HUES64 (cell line): ENCODE measurements at regions not wholly inside any gene's neighbourhood (a gene's known extent, or its start where the extent isn't known, plus 50 kb on each side); places are given as distances from the start of the nearest gene placed in this dataset.

Source experiments
- H3K27ac ChIP-seq: 2 replicates; pipeline ENCODE4 v1.7.0; 2013; ENCODE audit warnings: low read depth, low read length, inconsistent platforms
- H3K27me3 ChIP-seq: 2 replicates; pipeline ENCODE4 v1.6.1; 2013; ENCODE audit warnings: mild to moderate bottlenecking, low read length; ENCODE audit not compliant: insufficient read depth
- H3K36me3 ChIP-seq: 2 replicates; pipeline ENCODE4 v1.6.1; 2013; ENCODE audit warnings: mild to moderate bottlenecking, low read length; ENCODE audit not compliant: insufficient read depth
- H3K4me1 ChIP-seq: 2 replicates; pipeline ENCODE4 v1.6.1; 2013; ENCODE audit warnings: mild to moderate bottlenecking, low read length, moderate library complexity; ENCODE audit not compliant: insufficient read depth
- H3K4me3 ChIP-seq: 2 replicates; pipeline ENCODE4 v1.5.1; 2013; ENCODE audit warnings: mild to moderate bottlenecking, low read length, moderate library complexity
- H3K9ac ChIP-seq: 2 replicates; pipeline ENCODE4 v1.6.1; 2013; ENCODE audit warnings: mild to moderate bottlenecking, low read depth, low read length
- H3K9me3 ChIP-seq: 2 replicates; pipeline ENCODE4 v1.6.1; 2013; ENCODE audit warnings: low read depth, low read length; ENCODE audit not compliant: insufficient read depth
- WGBS: fragments of 150-250, 120-280 bp; methylation state at CpG from one replicate; pipeline ENCODE4 v1.1.7; 2013; ENCODE audit warnings: missing lambda C conversion rate; 5-methylcytosine and 5-hydroxymethylcytosine counted together

DNA sequence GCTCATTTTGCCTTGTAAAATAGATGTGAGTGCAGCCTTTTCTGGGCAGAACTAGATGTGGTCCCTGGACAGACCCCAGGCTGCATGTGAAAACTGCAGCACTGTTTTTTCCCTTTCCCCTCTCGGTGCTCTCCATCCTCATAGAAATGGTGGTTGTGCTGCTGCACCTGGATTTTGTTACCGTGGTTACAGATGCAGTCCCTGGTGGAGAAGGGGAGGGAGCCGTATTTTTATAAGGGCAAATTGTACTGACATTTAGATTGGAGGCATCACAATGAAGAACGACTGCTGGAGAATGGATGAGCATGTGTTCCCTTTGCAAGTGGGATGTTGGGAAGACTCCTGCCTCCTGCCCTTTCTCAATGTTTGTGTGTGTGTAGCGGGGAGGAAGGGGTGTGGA lies 469.9 kb downstream of the CCSER2 start:
- Histone ChIP-seq H3K9me3 (no peaks in the 10 kb centered on the region), H3K27me3 (no peaks in the 10 kb centered on the region), H3K36me3 (no peaks in the 10 kb centered on the region), H3K27ac (no peak overlapping the region), H3K4me3 (no peak overlapping the region), H3K9ac (no peak overlapping the region), H3K4me1 (no peaks in the 10 kb centered on the region)
- WGBS, result 87% methylated on average over 4 of the region's 5 CpGs

GRCh38 chr10:84801156-84801555 lies 472.8 kb downstream of the CCSER2 start:
- Histone ChIP-seq H3K36me3 (no peaks in the 10 kb centered on the region), H3K9ac (no peak overlapping the region), H3K9me3 (no peaks in the 10 kb centered on the region), H3K27ac (no peak overlapping the region), H3K27me3 (no peaks in the 10 kb centered on the region), H3K4me1 (no peaks in the 10 kb centered on the region), H3K4me3 (no peak overlapping the region)
- 40% methylated on average over 2 of the region's 2 CpGs for WGBS

GRCh38 chr10:84801916-84802315 lies 473.5 kb downstream of the CCSER2 start:
- Histone ChIP-seq H3K36me3 (no peaks in the 10 kb centered on the region), H3K9me3 (no peaks in the 10 kb centered on the region), H3K27ac (no peak overlapping the region), H3K4me1 (no peaks in the 10 kb centered on the region), H3K27me3 (no peaks in the 10 kb centered on the region), H3K9ac (no peak overlapping the region), H3K4me3 (no peak overlapping the region)
- 78% methylated on average over 3 of the region's 3 CpGs for WGBS

- H3K36me3 ChIP-seq, result no peaks in the 10 kb centered on the region
- 0 out of 2 replicates have a peak, but pooled peaks cover 3% of the 10 kb centered on the region for H3K4me1 ChIP-seq
- H3K9ac ChIP-seq, result no peak overlapping the region
- no peak overlapping the region for H3K27ac ChIP-seq
- H3K9me3 ChIP-seq, result no peaks in the 10 kb centered on the region; the same call in 1 of the 2 replicates
- 73% methylated on average over 2 of the region's 2 CpGs for WGBS
- no peaks in the 10 kb centered on the region for H3K27me3 ChIP-seq
- no peak overlapping the region for H3K4me3 ChIP-seq
These were observed 476.8 kb downstream of the CCSER2 start for GRCh38 chr10:84805149-84805548.

- Histone ChIP-seq H3K27ac (peak overlapping the region; percentile 31; the same call in 1 of the 2 replicates), H3K4me1 (peaks cover 19% of the 10 kb centered on the region; the same call in 1 of the 2 replicates), H3K36me3 (no peaks in the 10 kb centered on the region), H3K27me3 (no peaks in the 10 kb centered on the region), H3K4me3 (no peak overlapping the region), H3K9me3 (no peaks in the 10 kb centered on the region; the same call in 1 of the 2 replicates), H3K9ac (no peak overlapping the region)
- 68% methylated on average over 5 of the region's 5 CpGs for WGBS
These were observed 482.7 kb downstream of the CCSER2 start for GRCh38 chr10:84811113-84811512.

- H3K27ac ChIP-seq, result no peak overlapping the region
- no peak overlapping the region for H3K9ac ChIP-seq
- WGBS, result 92% methylated on average over 3 of the region's 3 CpGs
- no peaks in the 10 kb centered on the region for H3K27me3 ChIP-seq
- H3K36me3 ChIP-seq, result no peaks in the 10 kb centered on the region
- H3K4me3 ChIP-seq, result no peak overlapping the region
- H3K4me1 ChIP-seq, result no peaks in the 10 kb centered on the region
- no peaks in the 10 kb centered on the region for H3K9me3 ChIP-seq
These were observed 490.6 kb downstream of the CCSER2 start for GRCh38 chr10:84818961-84819360.

DNA sequence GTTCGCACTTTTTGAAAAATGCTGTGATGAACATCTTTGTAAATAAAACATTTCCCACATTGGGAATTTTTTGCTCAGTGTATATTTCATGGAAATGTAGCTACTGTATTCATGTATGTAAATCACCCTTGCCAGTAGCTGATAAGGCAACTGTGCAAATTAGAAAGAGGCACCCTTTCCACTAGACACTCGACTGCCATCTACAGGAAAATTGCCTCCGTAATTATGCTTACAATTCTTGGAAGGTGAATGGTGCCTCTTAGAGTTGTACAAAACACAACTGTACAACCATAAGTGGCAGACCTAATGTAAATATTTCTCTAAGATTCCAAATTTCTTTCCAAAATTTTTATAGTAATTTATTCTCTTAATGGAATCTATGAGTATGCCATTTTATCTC lies 491.7 kb downstream of the CCSER2 start:
- WGBS, result 100% methylated on average over 2 of the region's 3 CpGs

DNA sequence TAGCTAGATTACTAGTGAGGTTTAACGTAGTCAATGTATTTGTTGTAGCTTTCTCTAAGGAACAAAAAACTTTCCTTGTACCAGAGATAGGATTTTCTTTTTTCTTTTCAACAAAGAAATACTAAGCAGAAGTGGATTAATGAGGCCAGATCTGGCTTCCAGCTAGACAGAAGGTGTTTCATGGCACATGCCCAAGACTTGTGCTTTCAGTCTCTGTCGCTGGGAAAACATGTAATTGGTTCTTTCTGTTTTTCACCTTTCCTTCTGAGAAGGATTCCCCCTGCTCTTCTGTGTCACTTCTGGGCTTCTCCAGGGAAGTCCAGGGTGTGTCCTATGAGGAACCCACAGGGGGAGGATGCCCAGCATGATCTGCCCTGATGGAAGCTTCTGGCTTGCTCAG lies 492.2 kb downstream of the CCSER2 start:
- H3K27ac ChIP-seq, result no peak overlapping the region
- H3K9ac ChIP-seq, result no peak overlapping the region
- no peaks in the 10 kb centered on the region for H3K9me3 ChIP-seq
- H3K4me1 ChIP-seq, result no peaks in the 10 kb centered on the region; the same call in 1 of the 2 replicates
- H3K27me3 ChIP-seq, result no peaks in the 10 kb centered on the region
- no peaks in the 10 kb centered on the region for H3K36me3 ChIP-seq
- WGBS, result 96% methylated on average over 1 of the region's 2 CpGs
- no peak overlapping the region for H3K4me3 ChIP-seq

More for the DNA sequence above, 491.7 kb downstream of the CCSER2 start:
- Histone ChIP-seq H3K36me3 (no peaks in the 10 kb centered on the region), H3K9ac (no peak overlapping the region), H3K27me3 (no peaks in the 10 kb centered on the region), H3K4me1 (no peaks in the 10 kb centered on the region), H3K27ac (no peak overlapping the region), H3K9me3 (no peaks in the 10 kb centered on the region), H3K4me3 (no peak overlapping the region)

- H3K9me3 ChIP-seq, result no peaks in the 10 kb centered on the region
- peaks cover 15% of the 10 kb centered on the region; the same call in 1 of the 2 replicates for H3K4me1 ChIP-seq
- H3K27me3 ChIP-seq, result no peaks in the 10 kb centered on the region
- H3K9ac ChIP-seq, result no peak overlapping the region
- no peaks in the 10 kb centered on the region for H3K36me3 ChIP-seq
- WGBS, result 95% methylated on average over 3 of the region's 3 CpGs
- no peak overlapping the region for H3K27ac ChIP-seq
- H3K4me3 ChIP-seq, result no peak overlapping the region
These were observed 494.7 kb downstream of the CCSER2 start for GRCh38 chr10:84822931-84823630.

GRCh38 chr10:84824525-84824924 lies 496.1 kb downstream of the CCSER2 start:
- no peak overlapping the region for H3K9ac ChIP-seq
- no peaks in the 10 kb centered on the region for H3K36me3 ChIP-seq
- peaks cover 15% of the 10 kb centered on the region; the same call in 1 of the 2 replicates for H3K4me1 ChIP-seq
- no peak overlapping the region for H3K27ac ChIP-seq
- no CpG with 5 or more reads among the region's 1 CpG for WGBS
- H3K4me3 ChIP-seq, result no peak overlapping the region
- no peaks in the 10 kb centered on the region for H3K9me3 ChIP-seq
- H3K27me3 ChIP-seq, result no peaks in the 10 kb centered on the region

- Histone ChIP-seq H3K9me3 (no peaks in the 10 kb centered on the region), H3K36me3 (no peaks in the 10 kb centered on the region), H3K27ac (no peak overlapping the region), H3K4me1 (peaks cover 15% of the 10 kb centered on the region; the same call in 1 of the 2 replicates), H3K9ac (no peak overlapping the region), H3K4me3 (no peak overlapping the region), H3K27me3 (no peaks in the 10 kb centered on the region)
- WGBS, result 80% methylated on average over 1 of the region's 1 CpG
These were observed 496.9 kb downstream of the CCSER2 start for GRCh38 chr10:84825330-84825729.
